GM12892 (cell line): ENCODE measurements at regions not wholly inside any gene's neighbourhood (a gene's known extent, or its start where the extent isn't known, plus 50 kb on each side); places are given as distances from the start of the nearest gene placed in this dataset.

Experiments
- DNase-seq: peaks from one replicate; pipeline ENCODE4 v3.0.0; 2011; ENCODE audit not compliant: insufficient read length
- FAIRE-seq: peaks from 2 replicates; lab custom pipeline; 2011; peaks lifted over from hg19 to GRCh38; lab: Jason Lieb, UNC
- POLR2A ChIP-seq: IDR thresholded peaks from 2 replicates; pipeline ENCODE4 v1.6.1; 2011; ENCODE audit warnings: low read depth, low read length, control low read depth
- POLR2AphosphoS5 ChIP-seq: IDR thresholded peaks from 2 replicates; pipeline ENCODE4 v1.6.1; 2011; ENCODE audit warnings: low read depth, low read length, control low read depth
- TAF1 ChIP-seq: IDR thresholded peaks from 2 replicates; pipeline ENCODE4 v1.6.1; 2011; ENCODE audit warnings: low read depth, mild to moderate bottlenecking, control low read depth, low read length, borderline replicate concordance

- FAIRE-seq (no peak), DNase-seq (no peak)
- TF ChIP-seq POLR2A, result no peak
- no peak for TF ChIP-seq POLR2AphosphoS5
- no peak for TF ChIP-seq TAF1
Measured at GRCh38 chr6:5946701-5947100, 60.0 kb downstream of the NRN1 start.

GRCh38 chr6:5946181-5946580 lies 60.5 kb downstream of the NRN1 start:
- TF ChIP-seq TAF1 (no peak), POLR2AphosphoS5 (no peak), POLR2A (no peak)
- no peak for FAIRE-seq
- DNase-seq, result no peak

GRCh38 chr6:5943591-5943990 lies 63.1 kb downstream of the NRN1 start:
- no peak for FAIRE-seq
- DNase-seq, result no peak
- TF ChIP-seq TAF1 (no peak), POLR2A (no peak), POLR2AphosphoS5 (no peak)

- FAIRE-seq (no peak), DNase-seq (no peak)
- TF ChIP-seq POLR2AphosphoS5 (no peak), POLR2A (no peak), TAF1 (no peak)
Measured at GRCh38 chr6:5942591-5942990, 64.1 kb downstream of the NRN1 start.

DNA sequence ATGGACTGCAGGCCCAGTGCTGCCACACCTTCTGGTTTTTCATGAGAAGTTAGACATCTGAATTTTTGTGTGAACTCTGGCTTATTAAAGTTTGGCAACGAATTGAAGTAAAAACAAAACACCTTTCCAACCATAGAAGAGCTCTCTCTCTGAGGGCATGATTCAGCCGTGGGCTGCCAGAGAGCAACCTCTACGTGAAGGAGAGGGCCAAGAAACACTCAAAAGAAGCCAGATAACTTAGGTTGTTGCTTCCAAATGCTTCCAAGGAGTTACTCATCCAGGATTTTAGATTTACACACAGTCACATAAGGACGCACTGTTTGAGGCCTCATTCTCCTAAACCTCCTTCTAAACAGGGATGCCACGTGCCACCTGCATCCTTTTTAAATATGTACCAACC lies 65.5 kb downstream of the NRN1 start:
- TF ChIP-seq POLR2AphosphoS5 (no peak), TAF1 (no peak)
- FAIRE-seq (no peak), DNase-seq (no peak)

GRCh38 chr6:5938934-5939333 lies 67.8 kb downstream of the NRN1 start:
- TF ChIP-seq POLR2AphosphoS5, result no peak
- DNase-seq (no peak), FAIRE-seq (no peak)

DNA sequence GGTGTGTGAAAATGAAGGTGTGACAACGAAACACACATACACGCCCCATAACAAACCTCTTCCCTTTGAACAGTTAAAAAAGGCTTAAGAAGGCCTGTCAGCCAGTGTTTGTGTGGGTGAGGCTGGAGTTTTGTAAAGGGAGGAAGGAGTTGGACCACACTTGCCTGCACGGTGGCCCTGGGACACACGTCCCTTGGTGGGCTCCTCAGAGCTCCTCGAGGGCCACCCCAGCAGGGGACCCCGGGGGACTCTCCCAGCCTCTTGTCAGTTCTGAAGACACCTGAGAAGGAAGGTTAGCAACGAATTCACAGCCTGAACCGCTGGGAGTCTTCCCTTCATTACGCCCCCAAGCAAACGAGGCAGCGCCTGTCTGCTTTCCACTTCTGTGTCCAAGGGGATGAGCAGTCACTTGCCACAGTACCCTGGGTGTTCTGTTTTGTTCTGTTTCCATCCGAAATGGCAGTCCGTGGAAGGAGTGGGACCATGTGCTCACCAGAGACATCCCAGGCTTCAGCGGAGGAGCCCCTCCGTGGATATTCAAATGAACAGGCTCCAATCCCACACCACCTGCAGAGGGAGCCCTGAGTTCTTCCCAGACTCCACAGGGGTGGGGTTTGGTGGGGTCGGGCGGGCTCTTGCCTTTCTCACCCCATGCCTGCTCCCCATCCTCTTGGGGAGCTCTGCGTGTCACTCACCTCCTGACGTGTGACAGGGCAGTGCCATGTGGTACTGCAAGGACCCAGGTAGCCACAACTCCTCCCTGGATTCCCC lies 68.6 kb downstream of the NRN1 start:
- DNase-seq, result no peak
- TF ChIP-seq TAF1, result no peak
- no peak for TF ChIP-seq POLR2AphosphoS5
- no peak for TF ChIP-seq POLR2A
- no peak for FAIRE-seq

GRCh38 chr6:5937169-5937909 lies 69.4 kb downstream of the NRN1 start:
- TF ChIP-seq POLR2A (no peak), POLR2AphosphoS5 (no peak), TAF1 (no peak)
- DNase-seq, result no peak
- FAIRE-seq, result no peak

DNA sequence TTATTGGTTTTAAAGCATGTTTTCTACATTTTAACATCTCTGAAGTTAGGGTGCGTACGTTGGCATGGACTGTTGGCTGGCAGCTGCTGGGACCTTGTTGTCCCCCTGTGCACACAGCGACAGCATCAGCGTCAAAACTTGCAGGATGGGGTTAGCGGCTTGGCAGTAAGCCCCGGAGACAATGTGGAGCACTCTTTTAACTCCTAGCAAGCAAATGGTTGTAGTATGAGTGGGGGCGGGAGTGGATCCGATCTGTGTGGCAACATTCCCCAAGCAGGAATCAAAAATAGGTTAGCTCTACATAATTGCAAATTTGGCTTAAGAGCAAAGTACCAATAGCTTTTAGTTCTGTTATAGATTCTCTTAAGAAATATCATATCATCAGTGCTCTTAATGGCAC lies 70.1 kb downstream of the NRN1 start:
- DNase-seq (no peak), FAIRE-seq (no peak)
- no peak for TF ChIP-seq POLR2A
- no peak for TF ChIP-seq POLR2AphosphoS5
- TF ChIP-seq TAF1, result no peak

DNA sequence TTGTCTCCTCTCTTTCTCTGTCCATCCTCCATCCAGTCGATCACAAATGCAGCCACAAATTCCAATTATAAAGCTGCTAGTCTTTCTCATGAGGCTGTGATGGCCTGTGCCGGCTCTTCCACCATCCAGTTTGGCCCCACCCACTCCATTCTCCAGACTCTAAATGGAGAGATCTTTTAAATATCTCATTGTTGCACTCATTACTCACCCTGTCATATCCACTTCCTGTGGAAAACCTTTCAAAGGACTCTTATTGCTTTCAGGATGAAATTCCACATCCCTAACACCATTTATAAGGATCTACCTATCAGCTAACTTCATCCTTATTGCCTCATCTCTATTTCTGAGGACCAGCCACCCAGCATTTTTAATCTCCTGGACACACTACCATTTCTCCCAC lies 70.6 kb downstream of the NRN1 start:
- TF ChIP-seq TAF1, result no peak
- no peak for TF ChIP-seq POLR2A
- TF ChIP-seq POLR2AphosphoS5, result no peak
- FAIRE-seq (no peak), DNase-seq (no peak)

- TF ChIP-seq TAF1, result no peak
- no peak for TF ChIP-seq POLR2A
- no peak for TF ChIP-seq POLR2AphosphoS5
- no peak for FAIRE-seq
- no peak for DNase-seq
Measured at GRCh38 chr6:5930968-5931367, 75.8 kb downstream of the NRN1 start.
